ENCODE measurements at regions not wholly inside any gene's neighbourhood (a gene's known extent, or its start where the extent isn't known, plus 50 kb on each side); places are given as distances from the start of the nearest gene placed in this dataset.

GRCh38 chr7:128145191-128145590 lies 95.9 kb upstream of the LEP start:
- DNase-seq (ENCODE audit: low spot score) = no peak
- TF ChIP-seq, protein P1, sequence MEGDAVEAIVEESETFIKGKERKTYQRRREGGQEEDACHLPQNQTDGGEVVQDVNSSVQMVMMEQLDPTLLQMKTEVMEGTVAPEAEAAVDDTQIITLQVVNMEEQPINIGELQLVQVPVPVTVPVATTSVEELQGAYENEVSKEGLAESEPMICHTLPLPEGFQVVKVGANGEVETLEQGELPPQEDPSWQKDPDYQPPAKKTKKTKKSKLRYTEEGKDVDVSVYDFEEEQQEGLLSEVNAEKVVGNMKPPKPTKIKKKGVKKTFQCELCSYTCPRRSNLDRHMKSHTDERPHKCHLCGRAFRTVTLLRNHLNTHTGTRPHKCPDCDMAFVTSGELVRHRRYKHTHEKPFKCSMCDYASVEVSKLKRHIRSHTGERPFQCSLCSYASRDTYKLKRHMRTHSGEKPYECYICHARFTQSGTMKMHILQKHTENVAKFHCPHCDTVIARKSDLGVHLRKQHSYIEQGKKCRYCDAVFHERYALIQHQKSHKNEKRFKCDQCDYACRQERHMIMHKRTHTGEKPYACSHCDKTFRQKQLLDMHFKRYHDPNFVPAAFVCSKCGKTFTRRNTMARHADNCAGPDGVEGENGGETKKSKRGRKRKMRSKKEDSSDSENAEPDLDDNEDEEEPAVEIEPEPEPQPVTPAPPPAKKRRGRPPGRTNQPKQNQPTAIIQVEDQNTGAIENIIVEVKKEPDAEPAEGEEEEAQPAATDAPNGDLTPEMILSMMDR (IDR thresholded peaks at IDR 0.05; ENCODE audit: extremely low read depth, missing control alignments) = no peak

- TF ChIP-seq, protein P1 (IDR thresholded peaks at IDR 0.05; ENCODE audit: extremely low read depth, missing control alignments) = no peak
- no peak for DNase-seq (ENCODE audit: low spot score)
These were observed 95.0 kb upstream of the LEP start for GRCh38 chr7:128146052-128146451.

- TF ChIP-seq, protein P1 (IDR thresholded peaks at IDR 0.05; ENCODE audit: extremely low read depth, missing control alignments) = no peak
- no peak for DNase-seq (ENCODE audit: low spot score)
These were observed 92.4 kb upstream of the LEP start for GRCh38 chr7:128148676-128149075.

DNA sequence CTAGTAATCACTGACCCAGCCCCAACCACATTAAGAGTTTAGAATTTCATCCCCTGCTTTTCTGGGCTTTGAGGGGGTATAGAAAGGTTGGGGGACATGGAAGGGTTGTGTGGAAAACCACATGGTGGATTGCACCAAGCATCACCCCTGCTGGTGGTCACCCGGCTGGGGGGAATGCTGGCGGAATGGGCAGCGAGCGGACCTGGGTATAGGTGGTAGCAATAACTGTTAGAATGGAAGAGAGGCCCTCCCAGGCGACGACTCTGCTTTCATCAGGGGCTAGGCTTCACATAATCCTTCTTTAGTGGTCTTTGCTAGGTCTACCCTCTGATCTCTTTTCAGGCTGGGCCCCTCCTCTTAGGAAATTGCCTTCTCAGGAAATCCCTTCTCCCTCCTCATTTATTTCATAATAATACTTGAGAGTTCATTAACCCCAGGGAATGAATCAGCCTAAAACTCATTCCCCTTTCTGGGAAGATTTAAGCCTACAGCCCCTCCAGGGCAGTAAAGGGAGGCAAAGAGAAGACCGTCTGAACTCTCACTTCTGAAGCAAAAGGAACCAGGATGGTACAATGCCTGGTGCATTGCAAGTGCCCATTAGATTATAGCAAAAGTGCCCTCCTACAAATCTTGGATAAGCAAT lies 90.7 kb upstream of the LEP start:
- TF ChIP-seq, protein P1 (IDR thresholded peaks at IDR 0.05; ENCODE audit: extremely low read depth, missing control alignments) = no peak
- no peak for DNase-seq (ENCODE audit: low spot score)

DNA sequence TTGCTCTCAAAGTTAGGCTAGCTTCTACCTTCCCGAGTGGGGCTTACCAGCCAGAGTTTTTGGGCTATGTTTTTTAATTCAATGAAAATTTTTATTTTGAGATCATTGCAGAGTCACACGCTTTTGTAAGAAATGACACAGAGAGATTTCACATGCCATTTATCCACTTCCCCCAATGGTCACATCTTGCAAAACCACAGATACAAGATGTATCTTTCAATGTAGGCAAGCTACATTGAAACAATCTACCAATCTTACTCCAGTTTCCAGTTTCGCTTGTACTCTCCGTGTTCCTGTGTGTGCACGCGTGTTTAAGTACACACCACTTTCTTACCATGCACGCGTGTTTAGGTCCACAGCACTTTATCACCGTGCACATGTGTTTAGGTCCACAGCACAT lies 89.4 kb upstream of the LEP start:
- TF ChIP-seq, protein P1 (IDR thresholded peaks at IDR 0.05; ENCODE audit: extremely low read depth, missing control alignments) = no peak
- no peak for DNase-seq (ENCODE audit: low spot score)

- DNase-seq (ENCODE audit: low spot score) = no peak
- TF ChIP-seq, protein P1 (IDR thresholded peaks at IDR 0.05; ENCODE audit: extremely low read depth, missing control alignments) = no peak
These were observed 88.4 kb upstream of the LEP start for GRCh38 chr7:128152721-128153120.

DNA sequence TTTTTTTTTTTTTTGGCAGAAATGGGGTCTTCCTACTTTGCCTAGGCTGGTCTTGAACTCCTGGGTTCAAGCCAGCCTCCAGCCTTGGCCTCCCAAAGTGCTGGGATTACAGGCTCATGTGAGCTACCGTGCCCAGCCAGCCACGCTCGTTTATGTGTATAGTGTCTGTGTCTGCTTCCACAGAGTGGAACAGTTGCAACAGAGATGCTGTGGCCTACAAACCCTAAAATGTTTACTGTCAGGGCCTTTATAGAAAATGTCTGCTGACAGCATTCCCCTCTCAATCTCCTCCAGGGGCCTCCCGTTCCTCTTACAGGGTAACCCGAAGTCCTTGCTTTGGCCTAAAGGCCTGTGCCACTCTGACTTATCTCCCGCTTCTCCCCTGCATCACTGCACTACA lies 87.6 kb upstream of the LEP start:
- TF ChIP-seq, protein P1 (IDR thresholded peaks at IDR 0.05; ENCODE audit: extremely low read depth, missing control alignments) = no peak

More for the DNA sequence above, 87.6 kb upstream of the LEP start:
- no peak for DNase-seq (ENCODE audit: low spot score)

All from GM20000 (cell line).